ENCODE measurements at regions not wholly inside any gene's neighbourhood (a gene's known extent, or its start where the extent isn't known, plus 50 kb on each side); places are given as distances from the start of the nearest gene placed in this dataset.

DNA sequence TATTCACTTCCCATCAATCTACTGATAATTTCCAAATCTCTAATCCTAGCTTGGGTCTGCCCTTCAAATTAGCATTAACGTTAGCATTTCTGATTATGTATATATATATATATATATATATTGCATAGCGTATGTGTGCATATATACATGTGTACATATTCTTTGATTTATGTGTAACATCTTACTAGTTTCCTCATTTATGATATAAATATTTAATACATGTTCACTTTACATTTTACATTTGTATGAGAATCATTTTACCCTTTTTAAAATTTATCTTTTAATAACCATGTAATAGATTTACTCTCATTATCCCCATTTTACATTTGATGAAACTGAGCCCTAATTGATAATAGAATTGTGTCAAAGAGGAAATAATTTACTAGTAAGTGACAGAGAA is 164.7 kb downstream of the ZNF648 start:
- TF ChIP-seq YY1 (IDR thresholded peaks at IDR 0.05; ENCODE audit: low read depth) (no peak), RAD21 (IDR thresholded peaks at IDR 0.05; ENCODE audit: low read depth) (no peak), EGR1 (IDR thresholded peaks at IDR 0.05) (no peak), TAF1 (IDR thresholded peaks at IDR 0.05; ENCODE audit: low read depth) (no peak), FOXM1 (IDR thresholded peaks at IDR 0.05; ENCODE audit: borderline replicate concordance, low read depth) (no peak), NFIC (IDR thresholded peaks at IDR 0.05) (no peak), EP300 (IDR thresholded peaks at IDR 0.05; ENCODE audit: borderline replicate concordance) (no peak), TCF12 (IDR thresholded peaks at IDR 0.05; ENCODE audit: low read depth) (no peak), TEAD4 (IDR thresholded peaks at IDR 0.05) (no peak), CEBPB (IDR thresholded peaks at IDR 0.05) (no peak), CREB1 (IDR thresholded peaks at IDR 0.05; ENCODE audit: low read depth) (no peak), ZBTB7A (IDR thresholded peaks at IDR 0.05; ENCODE audit: low read depth) (no peak)
- TF ChIP-seq, protein P1, sequence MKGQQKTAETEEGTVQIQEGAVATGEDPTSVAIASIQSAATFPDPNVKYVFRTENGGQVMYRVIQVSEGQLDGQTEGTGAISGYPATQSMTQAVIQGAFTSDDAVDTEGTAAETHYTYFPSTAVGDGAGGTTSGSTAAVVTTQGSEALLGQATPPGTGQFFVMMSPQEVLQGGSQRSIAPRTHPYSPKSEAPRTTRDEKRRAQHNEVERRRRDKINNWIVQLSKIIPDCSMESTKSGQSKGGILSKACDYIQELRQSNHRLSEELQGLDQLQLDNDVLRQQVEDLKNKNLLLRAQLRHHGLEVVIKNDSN (IDR thresholded peaks at IDR 0.05) = no peak
- TF ChIP-seq, protein P2, sequence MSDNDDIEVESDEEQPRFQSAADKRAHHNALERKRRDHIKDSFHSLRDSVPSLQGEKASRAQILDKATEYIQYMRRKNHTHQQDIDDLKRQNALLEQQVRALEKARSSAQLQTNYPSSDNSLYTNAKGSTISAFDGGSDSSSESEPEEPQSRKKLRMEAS (IDR thresholded peaks at IDR 0.05) = no peak
- TF ChIP-seq, protein P3, sequence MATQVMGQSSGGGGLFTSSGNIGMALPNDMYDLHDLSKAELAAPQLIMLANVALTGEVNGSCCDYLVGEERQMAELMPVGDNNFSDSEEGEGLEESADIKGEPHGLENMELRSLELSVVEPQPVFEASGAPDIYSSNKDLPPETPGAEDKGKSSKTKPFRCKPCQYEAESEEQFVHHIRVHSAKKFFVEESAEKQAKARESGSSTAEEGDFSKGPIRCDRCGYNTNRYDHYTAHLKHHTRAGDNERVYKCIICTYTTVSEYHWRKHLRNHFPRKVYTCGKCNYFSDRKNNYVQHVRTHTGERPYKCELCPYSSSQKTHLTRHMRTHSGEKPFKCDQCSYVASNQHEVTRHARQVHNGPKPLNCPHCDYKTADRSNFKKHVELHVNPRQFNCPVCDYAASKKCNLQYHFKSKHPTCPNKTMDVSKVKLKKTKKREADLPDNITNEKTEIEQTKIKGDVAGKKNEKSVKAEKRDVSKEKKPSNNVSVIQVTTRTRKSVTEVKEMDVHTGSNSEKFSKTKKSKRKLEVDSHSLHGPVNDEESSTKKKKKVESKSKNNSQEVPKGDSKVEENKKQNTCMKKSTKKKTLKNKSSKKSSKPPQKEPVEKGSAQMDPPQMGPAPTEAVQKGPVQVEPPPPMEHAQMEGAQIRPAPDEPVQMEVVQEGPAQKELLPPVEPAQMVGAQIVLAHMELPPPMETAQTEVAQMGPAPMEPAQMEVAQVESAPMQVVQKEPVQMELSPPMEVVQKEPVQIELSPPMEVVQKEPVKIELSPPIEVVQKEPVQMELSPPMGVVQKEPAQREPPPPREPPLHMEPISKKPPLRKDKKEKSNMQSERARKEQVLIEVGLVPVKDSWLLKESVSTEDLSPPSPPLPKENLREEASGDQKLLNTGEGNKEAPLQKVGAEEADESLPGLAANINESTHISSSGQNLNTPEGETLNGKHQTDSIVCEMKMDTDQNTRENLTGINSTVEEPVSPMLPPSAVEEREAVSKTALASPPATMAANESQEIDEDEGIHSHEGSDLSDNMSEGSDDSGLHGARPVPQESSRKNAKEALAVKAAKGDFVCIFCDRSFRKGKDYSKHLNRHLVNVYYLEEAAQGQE (IDR thresholded peaks at IDR 0.05; ENCODE audit: low read depth) = no peak

DNA sequence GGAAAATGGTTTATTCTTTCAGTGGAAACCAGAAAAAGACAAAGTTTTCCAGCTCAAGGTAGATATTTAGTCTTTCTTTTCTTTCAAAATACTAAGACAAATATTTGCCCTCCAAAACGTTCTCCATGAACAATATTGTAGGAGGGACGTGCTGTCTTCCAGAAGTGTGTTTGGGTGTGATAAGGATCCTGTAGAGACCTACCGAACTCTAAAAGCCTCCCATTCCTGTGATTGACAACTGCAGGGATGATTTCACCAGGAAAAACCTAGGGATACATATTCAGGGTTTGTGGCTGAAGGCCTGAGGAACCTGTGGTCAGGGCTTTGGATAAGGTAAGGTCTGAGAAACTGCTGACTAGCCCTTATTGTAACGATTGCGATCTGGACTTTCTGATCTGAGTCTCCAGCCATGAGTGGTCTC is 167.1 kb downstream of the ZNF648 start:
- TF ChIP-seq, protein P3 (IDR thresholded peaks at IDR 0.05; ENCODE audit: low read depth) = no peak

DNA sequence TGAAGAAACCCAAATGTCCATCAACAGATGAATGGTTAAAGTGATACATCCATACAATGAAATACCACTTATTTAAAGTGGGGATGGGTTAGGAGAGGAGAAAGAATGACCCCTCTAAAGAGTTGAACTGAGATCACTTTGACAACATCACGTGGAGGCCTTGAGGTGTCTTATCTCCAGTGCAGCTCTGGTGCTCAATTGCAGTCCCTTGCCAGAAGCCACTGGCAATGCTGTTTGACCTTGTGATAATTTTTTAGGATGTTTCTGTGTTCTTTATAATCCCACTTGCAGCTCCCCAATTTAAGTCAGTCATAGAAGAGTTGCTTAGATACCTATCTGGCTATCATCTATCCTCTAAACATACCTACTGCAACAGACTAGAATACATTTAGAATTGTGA is 167.6 kb downstream of the ZNF648 start:
- TF ChIP-seq ZBTB7A (IDR thresholded peaks at IDR 0.05; ENCODE audit: low read depth) (no peak), TAF1 (IDR thresholded peaks at IDR 0.05; ENCODE audit: low read depth) (no peak), CEBPB (IDR thresholded peaks at IDR 0.05) (no peak), TEAD4 (IDR thresholded peaks at IDR 0.05) (no peak), RAD21 (IDR thresholded peaks at IDR 0.05; ENCODE audit: low read depth) (no peak), FOXM1 (IDR thresholded peaks at IDR 0.05; ENCODE audit: borderline replicate concordance, low read depth) (no peak), YY1 (IDR thresholded peaks at IDR 0.05; ENCODE audit: low read depth) (no peak), TCF12 (IDR thresholded peaks at IDR 0.05; ENCODE audit: low read depth) (no peak), CREB1 (IDR thresholded peaks at IDR 0.05; ENCODE audit: low read depth) (no peak), EP300 (IDR thresholded peaks at IDR 0.05; ENCODE audit: borderline replicate concordance) (no peak), EGR1 (IDR thresholded peaks at IDR 0.05) (no peak), NFIC (IDR thresholded peaks at IDR 0.05) (no peak)
- TF ChIP-seq, protein P2 (IDR thresholded peaks at IDR 0.05) = no peak
- TF ChIP-seq, protein P3 (IDR thresholded peaks at IDR 0.05; ENCODE audit: low read depth) = no peak
- TF ChIP-seq, protein P1 (IDR thresholded peaks at IDR 0.05) = no peak

DNA sequence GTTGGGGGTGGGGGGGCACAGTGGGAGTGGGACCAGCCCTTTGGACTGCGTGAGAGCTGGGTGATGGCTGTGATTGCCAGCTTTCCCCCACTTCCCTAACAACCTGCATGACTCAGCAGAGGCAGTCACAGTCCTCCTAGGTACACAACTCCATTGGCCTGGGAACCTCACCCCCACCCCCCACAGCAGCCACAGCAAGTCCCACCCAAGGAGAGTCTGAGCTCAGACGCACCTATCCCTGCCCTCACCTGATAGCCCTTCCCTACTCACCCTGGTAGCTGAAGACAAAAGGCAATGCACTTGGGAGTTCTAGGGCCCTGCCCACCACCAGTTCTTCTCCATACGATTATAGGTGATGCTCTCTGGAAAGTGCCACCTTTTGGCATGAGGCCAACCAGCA is 188.9 kb downstream of the ZNF648 start:
- no peak for TF ChIP-seq RAD21 (IDR thresholded peaks at IDR 0.05; ENCODE audit: low read depth)
- no peak for TF ChIP-seq CEBPB (IDR thresholded peaks at IDR 0.05)

DNA sequence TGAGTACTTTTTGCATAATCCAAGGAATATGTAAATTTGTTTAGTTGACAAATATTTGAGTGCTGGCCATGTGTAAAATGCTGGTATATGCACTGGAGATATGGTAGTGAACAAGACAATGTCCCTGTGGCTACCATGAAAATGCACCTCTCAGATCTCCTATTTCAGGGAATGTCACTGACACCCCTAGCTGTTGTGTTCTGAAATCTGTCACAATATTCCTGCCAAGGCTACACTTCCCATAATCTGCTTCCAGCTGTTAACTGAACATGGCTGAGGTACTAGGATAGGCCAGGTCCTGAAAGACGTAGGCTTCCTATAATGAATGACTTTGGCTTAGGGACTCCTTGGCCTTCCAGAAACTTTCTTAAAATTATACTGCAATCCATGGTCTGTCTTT is 197.8 kb downstream of the ZNF648 start:
- no peak for TF ChIP-seq NFIC (IDR thresholded peaks at IDR 0.05)
- TF ChIP-seq TEAD4 (IDR thresholded peaks at IDR 0.05) = no peak
- TF ChIP-seq EGR1 (IDR thresholded peaks at IDR 0.05) = no peak
- no peak for TF ChIP-seq YY1 (IDR thresholded peaks at IDR 0.05; ENCODE audit: low read depth)
- no peak for TF ChIP-seq TCF12 (IDR thresholded peaks at IDR 0.05; ENCODE audit: low read depth)
- no peak for TF ChIP-seq CREB1 (IDR thresholded peaks at IDR 0.05; ENCODE audit: low read depth)
- TF ChIP-seq RAD21 (IDR thresholded peaks at IDR 0.05; ENCODE audit: low read depth) = no peak
- TF ChIP-seq, protein P1 (IDR thresholded peaks at IDR 0.05) = no peak
- no peak for TF ChIP-seq TAF1 (IDR thresholded peaks at IDR 0.05; ENCODE audit: low read depth)
- TF ChIP-seq FOXM1 (IDR thresholded peaks at IDR 0.05; ENCODE audit: borderline replicate concordance, low read depth) = no peak
- no peak for TF ChIP-seq CEBPB (IDR thresholded peaks at IDR 0.05)
- no peak for TF ChIP-seq EP300 (IDR thresholded peaks at IDR 0.05; ENCODE audit: borderline replicate concordance)
- TF ChIP-seq, protein P3 (IDR thresholded peaks at IDR 0.05; ENCODE audit: low read depth) = no peak

All from Ishikawa (cell line).